Ishikawa (cell line): ENCODE measurements at regions not wholly inside any gene's neighbourhood (a gene's known extent, or its start where the extent isn't known, plus 50 kb on each side); places are given as distances from the start of the nearest gene placed in this dataset.

Experiments
- CEBPB ChIP-seq: IDR thresholded peaks from 2 replicates; pipeline ENCODE4 v1.6.1; 2012
- MAX ChIP-seq: IDR thresholded peaks from 2 replicates; pipeline ENCODE4 v1.6.1; 2012
- RAD21 ChIP-seq: IDR thresholded peaks from 2 replicates; pipeline ENCODE4 v1.6.1; 2012; ENCODE audit warnings: low read depth

DNA sequence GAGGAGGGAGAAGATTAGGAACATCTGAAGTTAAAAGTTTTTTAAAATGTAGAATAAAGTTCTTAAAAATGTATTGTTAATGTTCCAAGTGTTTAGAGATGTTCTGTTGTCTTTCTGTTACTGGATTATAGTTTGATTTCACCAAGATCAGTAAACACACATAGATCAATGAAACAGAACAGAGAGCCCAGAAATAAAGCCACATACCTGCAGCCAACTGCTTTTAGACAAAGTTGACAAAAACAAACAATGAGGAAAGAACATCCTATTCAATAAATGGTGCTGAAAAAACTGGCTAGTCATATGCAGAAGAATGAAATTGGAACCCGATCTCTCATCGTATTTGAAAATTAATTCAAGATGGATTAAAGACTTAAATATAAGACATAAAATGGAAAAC, 966.3 kb upstream of the POU3F4 start:
- no peak for TF ChIP-seq RAD21
- TF ChIP-seq CEBPB, result no peak
- TF ChIP-seq MAX, result no peak
